Tibial nerve (tissue), 4 donors: ENCODE measurements at regions not wholly inside any gene's neighbourhood (a gene's known extent, or its start where the extent isn't known, plus 50 kb on each side); places are given as distances from the start of the nearest gene placed in this dataset.

ENCODE experiments used
- CTCF ChIP-seq, 5 experiments: fragments of 200-600 bp in 3 of 5; fragments of 450-650 bp in 2 of 5; sonication (generic) in 3 of 5; IDR thresholded peaks; one replicate each; pipeline ENCODE4 v1.5.1; 2016 to 2019; ENCODE audit warnings: antibody characterized with exemption in 5 of 5, mild to moderate bottlenecking in 3 of 5, moderate library complexity in 2 of 5
- EP300 ChIP-seq, 2 donors: sonication (generic); formaldehyde crosslinking; IDR thresholded peaks; one replicate each; pipeline ENCODE4 v1.6.1; 2017; ENCODE audit warnings: antibody characterized with exemption in 2 of 2, mild to moderate bottlenecking in 1 of 2

GRCh38 chr10:64234489-64234888, 713.3 kb downstream of the REEP3 start:
- TF ChIP-seq CTCF (IDR thresholded peaks at IDR 0.05) (no peak), EP300 (IDR thresholded peaks at IDR 0.05) (no peak)
